Erythroblast (primary cell): ENCODE measurements at regions not wholly inside any gene's neighbourhood (a gene's known extent, or its start where the extent isn't known, plus 50 kb on each side); places are given as distances from the start of the nearest gene placed in this dataset.

ENCODE experiments used
- GATA1 ChIP-seq: IDR thresholded peaks from 2 replicates; pipeline ENCODE4 v1.6.1; 2011; ENCODE audit warnings: low read depth, mild to moderate bottlenecking, control low read depth, low read length, moderate library complexity
- POLR2A ChIP-seq: IDR thresholded peaks from 2 replicates; pipeline ENCODE4 v1.6.1; 2011; ENCODE audit warnings: mild to moderate bottlenecking, low read length

- TF ChIP-seq POLR2A, result no peak
- no peak for TF ChIP-seq GATA1
Observed at GRCh38 chr2:160963957-160964356, 196.3 kb upstream of the TANK start.
